Breast epithelium (tissue), 3 donors: ENCODE measurements at regions not wholly inside any gene's neighbourhood (a gene's known extent, or its start where the extent isn't known, plus 50 kb on each side); places are given as distances from the start of the nearest gene placed in this dataset.

ENCODE experiments used
- POLR2A ChIP-seq: fragments of 450-650 bp; IDR thresholded peaks from one replicate; pipeline ENCODE4 v1.6.1; 2016; ENCODE audit warnings: antibody characterized with exemption, mild to moderate bottlenecking, moderate library complexity
- POLR2AphosphoS5 ChIP-seq, 3 donors: sonication (generic); formaldehyde crosslinking; IDR thresholded peaks; one replicate each; pipeline ENCODE4 v1.6.1; 2017; ENCODE audit warnings: antibody characterized with exemption in 3 of 3
- TF ChIP-seq, protein P1 (sequence below), 3 donors: fragments of 450-650 bp; IDR thresholded peaks; one replicate each; pipeline ENCODE4 v1.5.1; 2016 to 2017; ENCODE audit warnings: antibody characterized with exemption in 3 of 3, mild to moderate bottlenecking in 3 of 3, moderate library complexity in 3 of 3

DNA sequence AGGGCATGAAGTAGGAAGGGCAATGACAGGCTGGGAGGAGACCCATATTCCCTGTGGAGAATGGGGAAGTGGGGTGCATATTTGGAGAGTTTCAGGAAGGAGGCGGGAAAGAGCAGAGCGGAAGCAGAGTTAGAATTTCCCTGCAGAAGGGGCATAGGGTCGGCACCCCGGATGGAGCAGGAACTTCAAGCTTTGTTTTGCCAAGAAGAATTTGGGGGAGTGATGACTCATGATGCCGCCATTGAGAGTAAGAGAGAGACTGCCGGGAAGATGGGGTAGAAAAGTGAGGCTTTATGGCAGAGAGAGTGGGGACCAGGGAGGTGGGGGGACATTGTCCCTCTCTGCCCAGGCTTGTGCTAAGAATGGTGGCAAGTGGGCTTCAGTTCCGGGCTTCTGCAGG, 50.3 kb upstream of the EPB41L1 start:
- TF ChIP-seq, protein P1, sequence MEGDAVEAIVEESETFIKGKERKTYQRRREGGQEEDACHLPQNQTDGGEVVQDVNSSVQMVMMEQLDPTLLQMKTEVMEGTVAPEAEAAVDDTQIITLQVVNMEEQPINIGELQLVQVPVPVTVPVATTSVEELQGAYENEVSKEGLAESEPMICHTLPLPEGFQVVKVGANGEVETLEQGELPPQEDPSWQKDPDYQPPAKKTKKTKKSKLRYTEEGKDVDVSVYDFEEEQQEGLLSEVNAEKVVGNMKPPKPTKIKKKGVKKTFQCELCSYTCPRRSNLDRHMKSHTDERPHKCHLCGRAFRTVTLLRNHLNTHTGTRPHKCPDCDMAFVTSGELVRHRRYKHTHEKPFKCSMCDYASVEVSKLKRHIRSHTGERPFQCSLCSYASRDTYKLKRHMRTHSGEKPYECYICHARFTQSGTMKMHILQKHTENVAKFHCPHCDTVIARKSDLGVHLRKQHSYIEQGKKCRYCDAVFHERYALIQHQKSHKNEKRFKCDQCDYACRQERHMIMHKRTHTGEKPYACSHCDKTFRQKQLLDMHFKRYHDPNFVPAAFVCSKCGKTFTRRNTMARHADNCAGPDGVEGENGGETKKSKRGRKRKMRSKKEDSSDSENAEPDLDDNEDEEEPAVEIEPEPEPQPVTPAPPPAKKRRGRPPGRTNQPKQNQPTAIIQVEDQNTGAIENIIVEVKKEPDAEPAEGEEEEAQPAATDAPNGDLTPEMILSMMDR (IDR thresholded peaks at IDR 0.05) = no peak
- TF ChIP-seq POLR2A (no peak), POLR2AphosphoS5 (IDR thresholded peaks at IDR 0.05) (no peak)
